H1 (cell line): ENCODE measurements at regions not wholly inside any gene's neighbourhood (a gene's known extent, or its start where the extent isn't known, plus 50 kb on each side); places are given as distances from the start of the nearest gene placed in this dataset.

Source experiments
- CHD7 ChIP-seq: fragments of 300-600 bp; sonication (generic); IDR thresholded peaks from 2 replicates; pipeline ENCODE4 v1.7.1; 2012; ENCODE audit warnings: low read length, moderate library complexity, mild to moderate bottlenecking, inconsistent platforms; ENCODE audit not compliant: insufficient replicate concordance
- KDM5A ChIP-seq: fragments of 200-600 bp; IDR thresholded peaks from 2 replicates; pipeline ENCODE4 v1.7.1; 2012; ENCODE audit warnings: mild to moderate bottlenecking, low read length, inconsistent platforms, mixed read lengths

GRCh38 chrX:34886011-34886410, 56.6 kb upstream of the FAM47B start (continued):
- TF ChIP-seq CHD7: no peak
- TF ChIP-seq KDM5A: no peak
- TF ChIP-seq, all 59 proteins: peak for 0
